ENCODE measurements at regions not wholly inside any gene's neighbourhood (a gene's known extent, or its start where the extent isn't known, plus 50 kb on each side); places are given as distances from the start of the nearest gene placed in this dataset.

GRCh38 chr2:144827404-144827803 lies 307.5 kb upstream of the ZEB2 start:
- TF ChIP-seq, protein P1, sequence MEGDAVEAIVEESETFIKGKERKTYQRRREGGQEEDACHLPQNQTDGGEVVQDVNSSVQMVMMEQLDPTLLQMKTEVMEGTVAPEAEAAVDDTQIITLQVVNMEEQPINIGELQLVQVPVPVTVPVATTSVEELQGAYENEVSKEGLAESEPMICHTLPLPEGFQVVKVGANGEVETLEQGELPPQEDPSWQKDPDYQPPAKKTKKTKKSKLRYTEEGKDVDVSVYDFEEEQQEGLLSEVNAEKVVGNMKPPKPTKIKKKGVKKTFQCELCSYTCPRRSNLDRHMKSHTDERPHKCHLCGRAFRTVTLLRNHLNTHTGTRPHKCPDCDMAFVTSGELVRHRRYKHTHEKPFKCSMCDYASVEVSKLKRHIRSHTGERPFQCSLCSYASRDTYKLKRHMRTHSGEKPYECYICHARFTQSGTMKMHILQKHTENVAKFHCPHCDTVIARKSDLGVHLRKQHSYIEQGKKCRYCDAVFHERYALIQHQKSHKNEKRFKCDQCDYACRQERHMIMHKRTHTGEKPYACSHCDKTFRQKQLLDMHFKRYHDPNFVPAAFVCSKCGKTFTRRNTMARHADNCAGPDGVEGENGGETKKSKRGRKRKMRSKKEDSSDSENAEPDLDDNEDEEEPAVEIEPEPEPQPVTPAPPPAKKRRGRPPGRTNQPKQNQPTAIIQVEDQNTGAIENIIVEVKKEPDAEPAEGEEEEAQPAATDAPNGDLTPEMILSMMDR (conservative IDR thresholded peaks at IDR 0.05; ENCODE audit: low read depth, low read length) = no peak
- TF ChIP-seq EZH2 (IDR thresholded peaks at IDR 0.05; ENCODE audit: borderline replicate concordance, low read depth, low read length, poor library complexity, severe bottlenecking) = no peak
